ENCODE measurements at regions not wholly inside any gene's neighbourhood (a gene's known extent, or its start where the extent isn't known, plus 50 kb on each side); places are given as distances from the start of the nearest gene placed in this dataset.
"Not testable (repeated sequence)": the region's sequence is repeated elsewhere in the genome, so short reads cannot be mapped to it uniquely, and the experiment has no call there.

GRCh38 chr5:111819028-111819427 is 62.0 kb upstream of the NREP start:
- DNase-seq = not testable (repeated sequence)

DNA sequence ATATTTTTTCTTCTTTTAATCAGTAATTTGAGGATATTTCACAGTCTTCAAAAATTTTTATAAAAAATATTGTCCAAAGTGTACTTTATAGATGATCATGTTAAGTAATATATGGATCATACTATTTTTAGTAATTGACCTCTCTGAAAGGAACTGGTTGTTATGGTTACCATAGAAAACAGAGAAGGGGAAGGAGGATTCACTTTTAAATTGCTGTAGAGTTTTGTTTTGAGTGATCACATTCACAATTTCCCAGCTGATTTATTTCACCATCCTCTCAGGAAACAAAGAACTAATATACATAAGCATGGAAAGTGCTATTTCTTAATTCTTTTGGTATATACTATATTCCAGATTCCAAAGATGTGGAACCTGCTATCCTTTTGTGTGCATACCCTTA is 56.5 kb upstream of the NREP start:
- no peak for DNase-seq

DNA sequence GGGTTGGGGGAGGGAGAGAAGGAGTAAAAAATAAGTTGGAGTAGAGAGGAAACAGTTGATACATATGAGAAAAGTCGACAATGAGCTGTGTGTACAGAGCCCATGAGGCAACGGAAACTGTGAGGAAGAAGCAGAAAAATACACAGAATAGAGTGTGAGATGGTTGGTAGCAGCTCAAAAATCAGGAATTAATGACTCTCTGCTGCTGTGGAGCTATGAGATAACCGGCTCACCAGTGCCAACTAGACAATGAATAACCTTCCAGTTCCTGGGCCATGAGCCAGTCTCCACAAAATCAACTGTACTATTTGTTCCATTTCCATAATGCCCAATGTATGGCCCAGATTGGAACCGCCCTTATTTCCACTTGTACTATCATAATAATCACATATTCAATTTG is 53.1 kb upstream of the NREP start:
- no peak for DNase-seq

Measured in fibroblast of skin of back (primary cell).